Glutamatergic neuron (in vitro differentiated cells): ENCODE measurements at regions not wholly inside any gene's neighbourhood (a gene's known extent, or its start where the extent isn't known, plus 50 kb on each side); places are given as distances from the start of the nearest gene placed in this dataset.
"Not testable (repeated sequence)": the region's sequence is repeated elsewhere in the genome, so short reads cannot be mapped to it uniquely, and the experiment has no call there.

Experiments
- DNase-seq: peaks from one replicate; pipeline ENCODE4 v3.0.0; 2022
- H3K27ac Mint-ChIP-seq: one replicate; pipeline ENCODE4 v1.8.0; 2020; ENCODE audit warnings: mild to moderate bottlenecking, mixed read lengths, inconsistent platforms; ENCODE audit not compliant: unreplicated experiment
- H3K27me3 Mint-ChIP-seq: one replicate; pipeline ENCODE4 v1.8.0; 2020; ENCODE audit warnings: mild to moderate bottlenecking, moderate library complexity, mixed read lengths, inconsistent platforms; ENCODE audit not compliant: unreplicated experiment
- H3K36me3 Mint-ChIP-seq: one replicate; pipeline ENCODE4 v1.8.0; 2020; ENCODE audit warnings: mild to moderate bottlenecking, mixed read lengths, inconsistent platforms; ENCODE audit not compliant: unreplicated experiment
- H3K4me1 Mint-ChIP-seq: one replicate; pipeline ENCODE4 v1.8.0; 2020; ENCODE audit warnings: mild to moderate bottlenecking, low read depth, mixed read lengths, inconsistent platforms; ENCODE audit not compliant: unreplicated experiment
- H3K4me3 Mint-ChIP-seq: one replicate; pipeline ENCODE4 v1.8.0; 2020; ENCODE audit warnings: mild to moderate bottlenecking, mixed read lengths, inconsistent platforms; ENCODE audit not compliant: unreplicated experiment
- H3K9me3 Mint-ChIP-seq: one replicate; pipeline ENCODE4 v1.8.0; 2020; ENCODE audit warnings: mild to moderate bottlenecking, moderate library complexity, mixed read lengths, inconsistent platforms; ENCODE audit not compliant: unreplicated experiment
- CTCF ChIP-seq: fragments of 200-600 bp; sonication (generic); IDR thresholded peaks from one replicate; pipeline ENCODE4 v1.5.0; 2021; ENCODE audit not compliant: partially characterized antibody, unreplicated experiment

DNA sequence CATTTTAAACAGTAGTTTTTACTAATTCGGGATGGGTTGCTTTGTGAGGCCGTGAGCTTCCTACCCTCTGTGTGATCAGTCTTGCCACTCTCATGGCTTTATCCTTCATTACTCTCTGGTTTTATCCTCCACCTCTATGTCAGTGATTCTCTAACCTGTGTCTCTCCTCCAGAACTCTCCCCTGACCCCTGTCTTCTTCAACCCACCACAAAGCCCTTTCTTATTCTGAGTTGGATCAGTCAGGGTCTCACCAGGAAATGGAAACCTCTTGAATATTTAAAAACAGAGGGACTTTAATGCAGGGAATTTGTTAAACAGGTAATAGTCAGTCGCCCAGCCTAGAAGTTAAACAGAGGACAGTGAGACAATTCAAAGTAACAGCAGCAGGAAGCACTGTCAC, 64.2 kb upstream of the ADPGK start:
- no peaks in the 10 kb centered on the region for H3K36me3 Mint-ChIP-seq
- H3K27ac Mint-ChIP-seq: no peak overlapping the region
- no peak for DNase-seq
- peaks cover 8% of the 10 kb centered on the region for H3K27me3 Mint-ChIP-seq
- peaks cover 4% of the 10 kb centered on the region for H3K9me3 Mint-ChIP-seq
- H3K4me3 Mint-ChIP-seq: no peak overlapping the region
- TF ChIP-seq CTCF: no peak
- H3K4me1 Mint-ChIP-seq: peaks cover 20% of the 10 kb centered on the region

GRCh38 chr15:72847033-72847432, 63.5 kb upstream of the ADPGK start:
- Mint-ChIP-seq H3K9me3 (peaks cover 4% of the 10 kb centered on the region), H3K27me3 (peaks cover 8% of the 10 kb centered on the region), H3K4me1 (peaks cover 18% of the 10 kb centered on the region), H3K27ac (no peak overlapping the region), H3K36me3 (no peaks in the 10 kb centered on the region), H3K4me3 (no peak overlapping the region)
- TF ChIP-seq CTCF: no peak
- no peak for DNase-seq

DNA sequence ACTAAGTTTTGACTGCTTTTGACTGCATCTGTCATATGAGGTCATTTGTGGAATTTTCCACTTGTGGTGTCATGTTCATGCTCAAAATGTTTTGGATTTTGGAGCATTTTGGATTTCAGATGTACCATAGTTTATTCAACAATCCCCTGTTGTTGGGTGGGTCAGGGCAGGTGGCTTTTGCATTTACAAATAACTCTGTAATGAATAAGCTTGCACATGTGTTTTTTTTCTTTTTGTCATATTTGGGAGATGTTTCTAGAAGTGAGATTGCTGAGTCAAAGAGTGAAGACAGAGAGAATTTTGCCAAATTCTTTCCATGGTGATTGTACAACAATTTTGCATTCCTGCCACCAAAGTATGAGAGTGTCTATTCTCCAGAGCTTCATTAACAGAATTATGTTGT, 62.4 kb upstream of the ADPGK start:
- H3K36me3 Mint-ChIP-seq: no peaks in the 10 kb centered on the region
- H3K27ac Mint-ChIP-seq: no peak overlapping the region
- no peak for TF ChIP-seq CTCF
- H3K9me3 Mint-ChIP-seq: peaks cover 4% of the 10 kb centered on the region
- peaks cover 8% of the 10 kb centered on the region for H3K27me3 Mint-ChIP-seq
- DNase-seq: no peak
- no peak overlapping the region for H3K4me3 Mint-ChIP-seq
- peaks cover 18% of the 10 kb centered on the region for H3K4me1 Mint-ChIP-seq

GRCh38 chr15:72844067-72844466, 60.5 kb upstream of the ADPGK start:
- no peaks in the 10 kb centered on the region for H3K36me3 Mint-ChIP-seq
- DNase-seq: no peak

DNA sequence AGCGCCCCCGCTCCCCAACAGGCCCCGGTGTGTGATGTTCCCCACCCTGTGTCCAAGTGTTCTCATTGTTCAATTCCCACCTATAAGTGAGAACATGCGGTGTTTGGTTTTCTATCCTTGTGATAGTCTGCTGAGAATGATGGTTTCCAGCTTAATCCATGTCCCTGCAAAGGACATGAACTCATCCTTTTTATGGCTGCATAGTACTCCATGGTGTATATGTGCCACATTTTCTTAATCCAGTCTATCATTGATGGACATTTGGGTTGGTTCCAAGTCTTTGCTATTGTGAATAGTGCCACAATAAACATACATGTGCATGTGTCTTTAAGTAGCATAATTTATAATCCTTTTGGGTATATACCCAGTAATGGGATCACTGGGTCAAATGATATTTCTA, 59.8 kb upstream of the ADPGK start:
- not testable (repeated sequence) for DNase-seq, H3K9me3 Mint-ChIP-seq, H3K27me3 Mint-ChIP-seq, H3K36me3 Mint-ChIP-seq, H3K4me3 Mint-ChIP-seq, H3K27ac Mint-ChIP-seq
- H3K4me1 Mint-ChIP-seq: peaks cover 11% of the 10 kb centered on the region

More at GRCh38 chr15:72844067-72844466, 60.5 kb upstream of the ADPGK start:
- Mint-ChIP-seq H3K27me3 (peaks cover 3% of the 10 kb centered on the region), H3K4me3 (no peak overlapping the region), H3K4me1 (peaks cover 6% of the 10 kb centered on the region), H3K9me3 (peaks cover 4% of the 10 kb centered on the region), H3K27ac (no peak overlapping the region)
- TF ChIP-seq CTCF: no peak

GRCh38 chr15:72840114-72840513, 56.6 kb upstream of the ADPGK start:
- peaks cover 2% of the 10 kb centered on the region for H3K27me3 Mint-ChIP-seq
- no peaks in the 10 kb centered on the region for H3K9me3 Mint-ChIP-seq
- no peak overlapping the region for H3K4me3 Mint-ChIP-seq
- no peak for TF ChIP-seq CTCF
- H3K27ac Mint-ChIP-seq: no peak overlapping the region
- no peak for DNase-seq
- H3K4me1 Mint-ChIP-seq: peaks cover 17% of the 10 kb centered on the region
- H3K36me3 Mint-ChIP-seq: no peaks in the 10 kb centered on the region
